ENCODE measurements at regions not wholly inside any gene's neighbourhood (a gene's known extent, or its start where the extent isn't known, plus 50 kb on each side); places are given as distances from the start of the nearest gene placed in this dataset.
"Not testable (repeated sequence)": the region's sequence is repeated elsewhere in the genome, so short reads cannot be mapped to it uniquely, and the experiment has no call there.

- no peaks in the 10 kb centered on the region for H3K36me3 Mint-ChIP-seq
- H3K27ac Mint-ChIP-seq = no peak overlapping the region
- H3K4me3 Mint-ChIP-seq = no peak overlapping the region
- peaks cover 2 to 27% (median 5%) of the 10 kb centered on the region in 3 donors for H3K9me3 Mint-ChIP-seq
- H3K4me1 Mint-ChIP-seq = no peaks in the 10 kb centered on the region
- no peaks in the 10 kb centered on the region for H3K27me3 Mint-ChIP-seq
Measured at GRCh38 chr5:12114075-12114474, 209.8 kb upstream of the CTNND2 start.

- peaks cover 2 to 30% (median 5%) of the 10 kb centered on the region in 3 donors for H3K9me3 Mint-ChIP-seq
- H3K4me3 Mint-ChIP-seq = no peak overlapping the region
- no peak overlapping the region for H3K27ac Mint-ChIP-seq
- no peaks in the 10 kb centered on the region for H3K4me1 Mint-ChIP-seq
- no peaks in the 10 kb centered on the region for H3K36me3 Mint-ChIP-seq
- H3K27me3 Mint-ChIP-seq = no peaks in the 10 kb centered on the region
Measured at GRCh38 chr5:12113062-12113461, 208.8 kb upstream of the CTNND2 start.

DNA sequence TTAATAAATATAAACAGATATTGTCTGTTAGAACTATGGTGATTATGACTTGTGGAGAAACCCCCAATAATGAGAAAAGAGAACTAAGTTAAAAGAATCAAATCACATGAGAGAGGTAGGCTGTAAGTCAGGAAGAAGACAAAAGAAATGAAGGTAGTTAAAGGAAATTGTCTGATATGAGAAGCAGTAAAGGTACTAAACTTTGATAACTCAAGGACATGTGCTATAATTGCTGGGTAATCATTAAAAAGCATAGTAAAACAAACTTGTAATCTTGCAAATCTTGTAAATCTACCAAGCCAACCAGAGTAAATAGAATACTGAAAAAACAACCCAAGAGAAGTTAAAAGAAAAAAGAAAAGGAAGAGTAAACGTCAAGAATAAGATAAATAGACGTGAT, 207.0 kb upstream of the CTNND2 start:
- H3K27me3 Mint-ChIP-seq = no peaks in the 10 kb centered on the region
- H3K27ac Mint-ChIP-seq = no peak overlapping the region
- H3K9me3 Mint-ChIP-seq = peaks cover 2 to 22% (median 3%) of the 10 kb centered on the region in 3 donors
- no peak overlapping the region for H3K4me3 Mint-ChIP-seq
- H3K4me1 Mint-ChIP-seq = no peaks in the 10 kb centered on the region
- no peaks in the 10 kb centered on the region for H3K36me3 Mint-ChIP-seq

DNA sequence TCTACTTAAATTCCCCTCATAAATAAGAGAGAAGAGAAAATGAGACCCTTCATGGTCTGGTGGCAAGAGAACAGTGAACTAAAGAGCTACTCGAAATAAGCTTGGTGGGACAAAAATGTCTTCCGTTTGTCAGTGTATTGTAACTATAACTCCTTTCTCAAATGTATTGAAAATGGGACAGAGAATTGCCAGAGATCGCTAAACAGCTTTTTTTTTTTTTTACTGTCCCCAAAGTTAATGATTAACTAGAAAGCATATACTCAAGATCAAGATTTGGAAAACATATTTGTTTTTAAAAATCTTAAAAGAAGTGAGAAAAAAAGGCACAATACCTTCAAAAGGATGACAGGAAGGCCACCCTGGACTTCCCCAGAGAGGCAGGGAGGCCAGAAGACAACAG, 206.4 kb upstream of the CTNND2 start:
- peaks cover 2 to 18% (median 4%) of the 10 kb centered on the region in 3 donors for H3K9me3 Mint-ChIP-seq
- H3K36me3 Mint-ChIP-seq = no peaks in the 10 kb centered on the region
- H3K27me3 Mint-ChIP-seq = no peaks in the 10 kb centered on the region
- H3K4me3 Mint-ChIP-seq = no peak overlapping the region
- H3K4me1 Mint-ChIP-seq = no peaks in the 10 kb centered on the region
- no peak overlapping the region for H3K27ac Mint-ChIP-seq

- no peaks in the 10 kb centered on the region for H3K4me1 Mint-ChIP-seq
- H3K9me3 Mint-ChIP-seq = peaks cover 2 to 16% (median 4%) of the 10 kb centered on the region in 3 donors
- H3K27me3 Mint-ChIP-seq = no peaks in the 10 kb centered on the region
- no peak overlapping the region for H3K27ac Mint-ChIP-seq
- no peak overlapping the region for H3K4me3 Mint-ChIP-seq
- H3K36me3 Mint-ChIP-seq = no peaks in the 10 kb centered on the region
Measured at GRCh38 chr5:12109075-12109688, 204.9 kb upstream of the CTNND2 start.

DNA sequence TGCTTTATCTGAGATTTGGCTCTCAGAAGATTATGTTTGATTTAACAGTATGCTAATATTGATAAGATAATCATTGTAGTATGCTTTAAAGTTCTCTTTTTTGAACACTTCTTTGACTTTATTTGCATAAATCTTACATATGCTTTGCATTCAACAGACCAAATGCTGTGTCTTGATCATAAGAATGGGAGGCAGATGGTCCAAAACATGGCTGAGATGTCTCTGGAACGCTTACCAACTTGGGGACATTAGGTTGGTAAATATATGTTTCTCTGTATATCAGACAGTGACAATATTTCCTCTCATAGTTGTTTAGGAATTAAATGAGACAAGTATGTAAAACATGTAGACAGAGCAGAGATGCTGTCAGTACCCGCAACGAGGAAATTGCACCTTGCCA, 197.9 kb upstream of the CTNND2 start:
- peaks cover 4 to 13% (median 12%) of the 10 kb centered on the region in 3 donors for H3K9me3 Mint-ChIP-seq
- no peaks in the 10 kb centered on the region for H3K27me3 Mint-ChIP-seq
- H3K27ac Mint-ChIP-seq = no peak overlapping the region
- no peak overlapping the region for H3K4me3 Mint-ChIP-seq
- no peaks in the 10 kb centered on the region for H3K36me3 Mint-ChIP-seq
- peaks cover 0 to 2% (median 0%) of the 10 kb centered on the region in 3 donors for H3K4me1 Mint-ChIP-seq

GRCh38 chr5:12100542-12100941, 196.3 kb upstream of the CTNND2 start:
- H3K27ac Mint-ChIP-seq = no peak overlapping the region

DNA sequence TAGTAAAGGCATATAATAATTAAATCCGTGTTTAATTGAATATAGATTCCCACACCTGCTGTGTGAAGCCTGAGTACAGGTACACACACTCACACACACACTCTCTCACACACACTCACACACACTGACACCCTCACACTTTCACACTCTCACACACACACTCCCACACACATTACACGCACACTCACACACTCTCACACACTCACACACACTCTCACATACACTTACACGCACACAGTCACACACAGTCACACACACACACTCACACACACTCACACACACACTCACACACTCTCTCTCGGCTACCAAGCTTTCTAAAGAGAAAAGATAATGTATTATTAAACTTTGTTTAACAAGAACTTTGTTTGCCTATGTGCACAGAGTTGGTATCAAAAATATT, 195.1 kb upstream of the CTNND2 start:
- Mint-ChIP-seq H3K27ac (no peak overlapping the region), H3K9me3 (peaks cover 4 to 15% (median 12%) of the 10 kb centered on the region in 3 donors), H3K4me1 (peaks cover 0 to 2% (median 0%) of the 10 kb centered on the region in 3 donors), H3K36me3 (no peaks in the 10 kb centered on the region), H3K4me3 (no peak overlapping the region), H3K27me3 (no peaks in the 10 kb centered on the region)

More at GRCh38 chr5:12100542-12100941, 196.3 kb upstream of the CTNND2 start:
- no peaks in the 10 kb centered on the region for H3K27me3 Mint-ChIP-seq
- H3K36me3 Mint-ChIP-seq = no peaks in the 10 kb centered on the region
- peaks cover 0 to 2% (median 0%) of the 10 kb centered on the region in 3 donors for H3K4me1 Mint-ChIP-seq
- H3K9me3 Mint-ChIP-seq = peaks cover 4 to 12% (median 12%) of the 10 kb centered on the region in 3 donors
- no peak overlapping the region for H3K4me3 Mint-ChIP-seq

DNA sequence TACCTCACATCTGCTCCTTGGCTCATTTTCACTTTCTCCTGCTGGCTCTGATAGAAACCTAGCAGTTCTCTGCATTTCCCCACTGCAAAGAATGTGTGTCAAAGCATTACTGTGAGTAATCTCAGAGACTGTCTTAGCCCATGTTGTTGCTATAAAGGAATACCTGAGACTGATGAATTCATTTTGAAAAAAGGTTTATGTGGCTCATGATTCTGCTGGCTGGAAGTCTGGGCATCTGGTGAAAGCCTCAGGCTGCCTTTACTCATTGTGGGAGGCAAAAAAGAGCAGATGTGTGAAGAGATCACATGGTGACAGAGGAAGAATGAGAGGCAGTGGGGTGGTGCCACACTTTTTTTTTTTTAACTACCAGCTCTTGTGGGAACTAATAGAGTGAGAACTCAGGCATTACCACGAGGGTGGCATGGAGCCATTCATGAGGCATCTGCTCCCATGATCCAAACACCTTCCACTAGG, 191.6 kb upstream of the CTNND2 start:
- peaks cover 0 to 2% (median 0%) of the 10 kb centered on the region in 3 donors for H3K4me1 Mint-ChIP-seq
- no peaks in the 10 kb centered on the region for H3K27me3 Mint-ChIP-seq
- no peak overlapping the region for H3K27ac Mint-ChIP-seq

DNA sequence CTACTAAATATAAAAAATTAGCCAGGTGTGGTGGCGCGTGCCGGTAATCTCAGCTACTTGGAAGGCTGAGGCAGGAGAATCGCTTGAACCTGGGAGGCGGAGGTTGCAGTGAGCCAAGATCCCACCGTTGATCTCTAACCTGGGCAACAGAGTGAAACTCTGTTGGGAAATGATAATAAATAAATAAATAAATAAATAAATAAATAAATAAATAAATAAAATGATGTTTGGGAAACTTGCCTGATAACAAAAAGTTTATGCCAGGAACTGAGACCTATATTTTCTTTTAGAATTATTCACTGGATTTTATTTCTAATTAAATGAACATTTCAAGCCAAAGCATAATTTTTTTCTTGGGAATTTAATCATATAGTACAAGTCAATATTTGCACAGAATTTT, 189.3 kb upstream of the CTNND2 start:
- Mint-ChIP-seq H3K27ac (no peak overlapping the region), H3K9me3 (peaks cover 0 to 9% (median 9%) of the 10 kb centered on the region in 3 donors), H3K4me1 (no peaks in the 10 kb centered on the region), H3K27me3 (no peaks in the 10 kb centered on the region), H3K36me3 (no peaks in the 10 kb centered on the region), H3K4me3 (no peak overlapping the region)

More for the DNA sequence above, 191.6 kb upstream of the CTNND2 start:
- Mint-ChIP-seq H3K36me3 (no peaks in the 10 kb centered on the region), H3K4me3 (no peak overlapping the region), H3K9me3 (peaks cover 4 to 13% (median 8%) of the 10 kb centered on the region in 3 donors)

- no peaks in the 10 kb centered on the region for H3K27me3 Mint-ChIP-seq
- no peak overlapping the region for H3K4me3 Mint-ChIP-seq
- peaks cover 0 to 3% (median 0%) of the 10 kb centered on the region in 3 donors for H3K4me1 Mint-ChIP-seq
- no peak overlapping the region for H3K27ac Mint-ChIP-seq
- peaks cover 1% of the 10 kb centered on the region for H3K36me3 Mint-ChIP-seq
- peaks cover 0 to 22% (median 3%) of the 10 kb centered on the region in 3 donors for H3K9me3 Mint-ChIP-seq
Measured at GRCh38 chr5:12080761-12081160, 176.5 kb upstream of the CTNND2 start.

DNA sequence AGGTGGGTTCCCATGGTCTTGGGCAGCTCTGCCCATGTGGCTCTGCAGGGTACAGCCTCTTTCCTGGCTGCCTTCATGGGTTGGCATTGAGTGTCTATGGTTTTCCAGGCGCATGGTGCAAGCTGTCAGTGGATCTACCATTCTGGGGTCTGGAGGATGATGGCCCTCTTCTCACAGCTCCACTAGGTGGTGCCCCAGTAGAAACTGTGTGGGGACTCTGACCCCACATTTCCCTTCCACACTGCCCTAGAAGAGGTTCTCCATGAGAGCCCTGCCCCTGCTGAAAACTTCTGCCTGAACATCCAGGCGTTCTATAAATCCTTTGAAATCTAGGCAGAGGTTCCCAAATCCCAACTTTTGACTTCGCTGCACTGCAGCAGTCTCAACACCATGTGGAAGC, 174.0 kb upstream of the CTNND2 start:
- H3K4me3 Mint-ChIP-seq, H3K4me1 Mint-ChIP-seq, H3K27ac Mint-ChIP-seq, H3K27me3 Mint-ChIP-seq, H3K36me3 Mint-ChIP-seq: not testable (repeated sequence)
- peaks cover 0 to 14% (median 3%) of the 10 kb centered on the region in 3 donors for H3K9me3 Mint-ChIP-seq

- Mint-ChIP-seq H3K27me3 (no peaks in the 10 kb centered on the region), H3K4me3 (no peak overlapping the region), H3K9me3 (peaks cover 0 to 5% (median 2%) of the 10 kb centered on the region in 3 donors), H3K4me1 (no peaks in the 10 kb centered on the region), H3K27ac (no peak overlapping the region), H3K36me3 (no peaks in the 10 kb centered on the region)
Measured at GRCh38 chr5:12073426-12073825, 169.2 kb upstream of the CTNND2 start.

DNA sequence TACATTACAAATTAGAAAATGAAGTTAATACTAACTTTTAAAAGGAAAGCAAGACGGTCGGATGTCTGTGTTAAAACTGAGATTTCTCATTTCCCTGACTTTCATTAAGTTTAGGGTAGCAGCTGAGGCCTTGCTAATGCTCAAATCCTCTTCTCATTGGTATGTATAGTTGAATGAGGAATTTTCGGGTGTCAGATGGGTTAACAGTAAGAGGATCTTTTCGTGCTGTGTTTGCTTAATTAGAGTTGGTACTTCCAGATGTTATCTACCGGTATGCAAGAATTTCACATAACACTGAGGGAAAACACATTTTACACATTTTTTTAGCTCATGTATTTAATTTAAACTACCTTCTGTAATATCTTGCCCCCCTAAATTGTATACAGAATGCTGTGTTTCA, 168.2 kb upstream of the CTNND2 start:
- Mint-ChIP-seq H3K36me3 (no peaks in the 10 kb centered on the region), H3K4me3 (no peak overlapping the region), H3K9me3 (peaks cover under 1 to 5% (median 5%) of the 10 kb centered on the region in 3 donors), H3K4me1 (no peaks in the 10 kb centered on the region), H3K27me3 (no peaks in the 10 kb centered on the region), H3K27ac (no peak overlapping the region)

GRCh38 chr5:12071455-12071854, 167.2 kb upstream of the CTNND2 start:
- H3K36me3 Mint-ChIP-seq = no peaks in the 10 kb centered on the region
- H3K27ac Mint-ChIP-seq = no peak overlapping the region
- peaks cover 3 to 5% (median 5%) of the 10 kb centered on the region in 3 donors for H3K9me3 Mint-ChIP-seq
- no peaks in the 10 kb centered on the region for H3K4me1 Mint-ChIP-seq
- H3K27me3 Mint-ChIP-seq = no peaks in the 10 kb centered on the region
- no peak overlapping the region for H3K4me3 Mint-ChIP-seq

DNA sequence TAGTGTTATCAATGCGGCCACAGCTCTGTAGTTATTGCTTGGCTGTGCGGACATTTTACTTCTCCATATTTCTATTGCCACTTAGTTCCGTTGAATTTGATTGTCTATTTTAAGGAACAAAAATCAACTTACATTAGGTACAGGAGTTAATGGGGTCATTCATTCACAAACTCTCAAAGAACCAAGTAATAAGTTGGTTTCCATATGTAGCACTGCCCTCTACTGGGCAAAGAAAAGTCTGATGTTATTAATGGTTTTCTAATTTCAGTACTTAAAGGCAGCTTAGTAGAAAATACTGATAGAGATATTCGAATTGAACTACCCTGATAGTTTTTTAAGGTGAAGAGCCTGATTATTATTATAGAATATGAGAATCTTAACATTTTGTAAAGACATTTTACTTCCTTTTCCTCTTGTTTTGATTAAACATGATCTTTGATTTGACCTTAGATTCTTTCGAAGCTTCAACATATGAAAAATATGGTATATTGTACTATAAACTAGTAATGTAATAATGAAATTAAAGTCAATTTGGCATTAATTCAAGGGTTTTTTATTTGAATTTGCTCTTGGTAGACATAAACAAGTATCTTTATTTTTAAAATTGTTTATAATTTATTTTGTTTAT, 119.5 kb upstream of the CTNND2 start:
- no peaks in the 10 kb centered on the region for H3K36me3 Mint-ChIP-seq
- no peak overlapping the region for H3K4me3 Mint-ChIP-seq
- no peaks in the 10 kb centered on the region for H3K27me3 Mint-ChIP-seq
- no peaks in the 10 kb centered on the region for H3K4me1 Mint-ChIP-seq
- no peak overlapping the region for H3K27ac Mint-ChIP-seq
- peaks cover 0 to 8% (median 0%) of the 10 kb centered on the region in 3 donors for H3K9me3 Mint-ChIP-seq

All from IgD-negative memory B cell (primary cell).